SK-N-SH treated with all-trans-retinoic acid at 6 μM for 48 hours (cell line): ENCODE measurements at regions not wholly inside any gene's neighbourhood (a gene's known extent, or its start where the extent isn't known, plus 50 kb on each side); places are given as distances from the start of the nearest gene placed in this dataset.

Experiments
- ARNTL ChIP-seq: fragments of 450-650 bp; formaldehyde crosslinking; IDR thresholded peaks from 2 replicates; pipeline ENCODE4 v1.5.0; 2020; ENCODE audit warnings: low read depth, mild to moderate bottlenecking, moderate library complexity, borderline replicate concordance
- ESRRG ChIP-seq: fragments of 250-450 bp; sonication (Bioruptor Pico); IDR thresholded peaks from 2 replicates; pipeline ENCODE4 v1.6.1; 2021; ENCODE audit warnings: mild to moderate bottlenecking
- ISL1 ChIP-seq: fragments of 250-450 bp; sonication (Bioruptor Pico); IDR thresholded peaks from 2 replicates; pipeline ENCODE4 v2.1.2; 2022; ENCODE audit warnings: mild to moderate bottlenecking, moderate library complexity
- PATZ1 ChIP-seq: fragments of 250-450 bp; sonication (Bioruptor Pico); IDR thresholded peaks from 2 replicates; pipeline ENCODE4 v1.8.0; 2020; ENCODE audit warnings: mild to moderate bottlenecking, moderate library complexity, borderline replicate concordance
- POU6F1 ChIP-seq: fragments of 250-450 bp; sonication (Bioruptor Pico); IDR thresholded peaks from 2 replicates; pipeline ENCODE4 v1.8.0; 2021; ENCODE audit warnings: low read depth, mild to moderate bottlenecking, moderate library complexity, borderline replicate concordance
- TSHZ2 ChIP-seq: fragments of 250-450 bp; sonication (Bioruptor Pico); IDR thresholded peaks from 2 replicates; pipeline ENCODE4 v1.5.0; 2020; ENCODE audit warnings: mild to moderate bottlenecking, moderate library complexity
- ZFP30 ChIP-seq: fragments of 450-650 bp; formaldehyde crosslinking; IDR thresholded peaks from 2 replicates; pipeline ENCODE4 v1.5.0; 2022; ENCODE audit warnings: mild to moderate bottlenecking, moderate library complexity
- ZNF565 ChIP-seq: fragments of 450-650 bp; formaldehyde crosslinking; conservative IDR thresholded peaks from 2 replicates; pipeline ENCODE4 v1.5.0; 2020; ENCODE audit warnings: low read depth, mild to moderate bottlenecking, moderate library complexity
- ZNF70 ChIP-seq: fragments of 450-650 bp; formaldehyde crosslinking; IDR thresholded peaks from 2 replicates; pipeline ENCODE4 v1.5.0; 2020; ENCODE audit warnings: mild to moderate bottlenecking, moderate library complexity
- TF ChIP-seq, protein P1 (sequence below): fragments of 250-450 bp; sonication (Bioruptor Pico); IDR thresholded peaks from 2 replicates; pipeline ENCODE4 v1.5.1; 2020; ENCODE audit warnings: low read depth, mild to moderate bottlenecking, moderate library complexity
- TF ChIP-seq, protein P2 (sequence below): fragments of 250-450 bp; sonication (Bioruptor Pico); IDR thresholded peaks from 2 replicates; pipeline ENCODE4 v1.5.1; 2021; ENCODE audit warnings: mild to moderate bottlenecking, moderate library complexity

GRCh38 chr16:72621651-72622050 lies 426.3 kb downstream of the ZFHX3 start:
- TF ChIP-seq ZNF565 (CRISPR knock-in tag), result no peak
- no peak for TF ChIP-seq ISL1 (CRISPR knock-in tag)
- TF ChIP-seq PATZ1, result no peak
- no peak for TF ChIP-seq ESRRG (CRISPR knock-in tag)
- TF ChIP-seq ZNF70 (CRISPR knock-in tag), result no peak
- TF ChIP-seq POU6F1 (CRISPR knock-in tag), result no peak
- TF ChIP-seq TSHZ2 (CRISPR knock-in tag), result no peak
- TF ChIP-seq ARNTL, result no peak
- TF ChIP-seq, protein P1, sequence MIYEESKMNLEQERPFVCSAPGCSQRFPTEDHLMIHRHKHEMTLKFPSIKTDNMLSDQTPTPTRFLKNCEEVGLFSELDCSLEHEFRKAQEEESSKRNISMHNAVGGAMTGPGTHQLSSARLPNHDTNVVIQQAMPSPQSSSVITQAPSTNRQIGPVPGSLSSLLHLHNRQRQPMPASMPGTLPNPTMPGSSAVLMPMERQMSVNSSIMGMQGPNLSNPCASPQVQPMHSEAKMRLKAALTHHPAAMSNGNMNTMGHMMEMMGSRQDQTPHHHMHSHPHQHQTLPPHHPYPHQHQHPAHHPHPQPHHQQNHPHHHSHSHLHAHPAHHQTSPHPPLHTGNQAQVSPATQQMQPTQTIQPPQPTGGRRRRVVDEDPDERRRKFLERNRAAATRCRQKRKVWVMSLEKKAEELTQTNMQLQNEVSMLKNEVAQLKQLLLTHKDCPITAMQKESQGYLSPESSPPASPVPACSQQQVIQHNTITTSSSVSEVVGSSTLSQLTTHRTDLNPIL (CRISPR knock-in tag), result no peak
- TF ChIP-seq, protein P2, sequence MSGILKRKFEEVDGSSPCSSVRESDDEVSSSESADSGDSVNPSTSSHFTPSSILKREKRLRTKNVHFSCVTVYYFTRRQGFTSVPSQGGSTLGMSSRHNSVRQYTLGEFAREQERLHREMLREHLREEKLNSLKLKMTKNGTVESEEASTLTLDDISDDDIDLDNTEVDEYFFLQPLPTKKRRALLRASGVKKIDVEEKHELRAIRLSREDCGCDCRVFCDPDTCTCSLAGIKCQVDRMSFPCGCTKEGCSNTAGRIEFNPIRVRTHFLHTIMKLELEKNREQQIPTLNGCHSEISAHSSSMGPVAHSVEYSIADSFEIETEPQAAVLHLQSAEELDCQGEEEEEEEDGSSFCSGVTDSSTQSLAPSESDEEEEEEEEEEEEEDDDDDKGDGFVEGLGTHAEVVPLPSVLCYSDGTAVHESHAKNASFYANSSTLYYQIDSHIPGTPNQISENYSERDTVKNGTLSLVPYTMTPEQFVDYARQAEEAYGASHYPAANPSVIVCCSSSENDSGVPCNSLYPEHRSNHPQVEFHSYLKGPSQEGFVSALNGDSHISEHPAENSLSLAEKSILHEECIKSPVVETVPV (CRISPR knock-in tag), result no peak
- no peak for TF ChIP-seq ZFP30 (CRISPR knock-in tag)
